NCI-H2107 (cell line): ENCODE measurements at regions not wholly inside any gene's neighbourhood (a gene's known extent, or its start where the extent isn't known, plus 50 kb on each side); places are given as distances from the start of the nearest gene placed in this dataset.
"Not testable (repeated sequence)": the region's sequence is repeated elsewhere in the genome, so short reads cannot be mapped to it uniquely, and the experiment has no call there.

Source experiments
- DNase-seq: peaks from one replicate; lab custom pipeline; 2025; lab: John Stamatoyannopoulos, UW

- DNase-seq = no peak
These were observed 56.5 kb downstream of the KCTD12 start for GRCh38 chr13:76829572-76830327.

DNA sequence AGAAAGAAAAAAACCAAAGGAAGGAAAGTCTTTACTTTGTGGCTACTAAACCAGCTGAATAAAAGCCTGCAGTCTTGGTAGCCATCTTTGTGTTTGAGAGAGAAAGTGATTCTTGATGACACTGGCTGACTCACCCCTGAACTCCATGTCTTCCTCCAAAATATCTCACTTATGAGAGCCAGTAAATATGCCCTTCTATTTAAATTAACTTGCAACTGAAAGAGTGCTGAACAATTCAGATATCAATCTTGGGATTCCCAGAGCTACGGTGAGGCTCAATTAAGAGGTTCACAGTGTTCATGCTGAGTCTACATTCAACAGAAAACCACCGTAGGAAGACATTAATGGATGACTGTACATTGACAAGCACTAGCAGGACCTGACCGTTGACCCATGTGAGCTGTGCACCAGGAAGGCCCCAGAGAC, 57.9 kb downstream of the KCTD12 start:
- no peak for DNase-seq

GRCh38 chr13:76826527-76826926, 59.7 kb downstream of the KCTD12 start:
- DNase-seq = no peak

DNA sequence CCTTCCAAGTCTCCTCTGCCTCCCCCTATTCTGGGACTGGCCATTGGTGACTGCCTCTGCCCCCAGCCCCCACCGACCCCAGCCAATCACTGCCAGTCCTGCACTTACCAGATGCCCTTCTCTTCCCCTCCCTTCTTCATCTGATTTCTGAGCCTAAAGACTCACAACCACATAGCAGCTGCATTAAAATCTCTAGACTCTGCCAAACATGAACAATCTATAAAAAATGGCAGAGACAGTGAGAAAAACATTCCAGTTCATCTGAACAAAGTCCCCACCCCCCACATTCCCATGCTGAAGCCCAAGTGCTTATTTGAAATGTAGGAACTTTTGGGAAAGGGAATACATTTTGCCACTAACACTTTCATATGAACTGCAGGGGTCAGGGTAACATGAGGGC, 60.8 kb downstream of the KCTD12 start:
- DNase-seq = no peak

- DNase-seq = no peak
These were observed 62.2 kb downstream of the KCTD12 start for GRCh38 chr13:76823969-76824368.

GRCh38 chr13:76822698-76823267, 63.4 kb downstream of the KCTD12 start:
- no peak for DNase-seq

GRCh38 chr13:76821222-76821621, 65.0 kb downstream of the KCTD12 start:
- not testable (repeated sequence) for DNase-seq

DNA sequence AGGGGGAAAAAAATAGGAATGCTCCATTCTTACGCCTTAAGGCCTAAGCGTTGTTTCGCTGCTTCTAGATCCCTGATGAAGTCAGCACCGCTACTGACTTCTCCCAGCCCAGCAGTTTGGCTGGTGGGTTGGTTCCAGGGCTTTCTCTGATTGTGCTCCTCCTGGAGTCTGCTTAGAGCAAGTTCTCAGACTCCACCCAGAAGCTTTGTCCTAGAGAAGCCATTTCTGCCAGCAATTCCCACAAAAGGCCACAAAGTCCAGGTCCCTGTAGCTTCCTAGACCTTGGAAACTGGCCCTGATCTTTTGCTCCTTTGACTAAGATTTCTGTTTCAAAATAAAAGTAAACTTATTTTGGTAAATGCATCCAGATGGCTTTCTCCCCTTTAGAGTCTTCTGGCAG, 65.4 kb downstream of the KCTD12 start:
- DNase-seq = no peak

DNA sequence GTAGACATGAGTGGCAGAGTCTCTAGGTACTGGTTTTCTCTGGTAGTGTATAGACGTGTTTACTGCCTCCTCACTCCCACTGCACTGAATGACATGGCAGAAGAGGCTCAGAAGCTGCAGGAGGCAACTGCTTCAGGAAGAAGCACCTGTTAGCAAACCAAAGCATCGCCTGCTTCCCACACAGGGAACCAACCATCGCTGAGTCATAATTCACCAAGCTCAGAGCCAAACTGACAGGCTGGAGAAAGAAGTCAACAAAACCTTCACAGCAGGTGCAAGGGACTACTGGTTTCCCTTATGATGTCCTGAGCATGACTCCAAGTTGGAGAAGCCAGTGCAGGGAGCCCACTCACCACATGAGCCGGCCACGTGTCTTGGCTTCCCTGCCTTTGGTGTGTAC, 69.8 kb downstream of the KCTD12 start:
- no peak for DNase-seq

DNA sequence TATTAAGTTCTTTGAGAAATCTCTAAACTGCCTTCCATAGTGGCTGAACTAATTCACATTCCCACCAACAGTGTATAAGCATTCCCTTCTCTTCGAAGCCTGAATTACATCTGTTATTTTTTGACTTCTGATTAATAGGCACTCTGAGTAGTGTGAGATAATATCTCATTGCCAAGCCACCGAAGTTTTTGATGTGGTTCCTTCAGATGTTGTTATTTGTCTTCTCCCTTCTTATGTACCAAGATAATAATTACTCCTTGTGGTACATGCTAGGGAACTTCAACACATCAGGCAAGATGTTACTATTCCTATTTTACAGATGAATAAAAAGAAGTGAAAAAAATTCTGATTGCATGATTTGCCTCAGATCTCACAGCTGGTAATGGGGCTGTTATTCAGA, 70.9 kb downstream of the KCTD12 start:
- DNase-seq = no peak

GRCh38 chr13:76813891-76814290, 72.3 kb downstream of the KCTD12 start:
- no peak for DNase-seq

GRCh38 chr13:76813000-76813691, 73.1 kb downstream of the KCTD12 start:
- DNase-seq = no peak

DNA sequence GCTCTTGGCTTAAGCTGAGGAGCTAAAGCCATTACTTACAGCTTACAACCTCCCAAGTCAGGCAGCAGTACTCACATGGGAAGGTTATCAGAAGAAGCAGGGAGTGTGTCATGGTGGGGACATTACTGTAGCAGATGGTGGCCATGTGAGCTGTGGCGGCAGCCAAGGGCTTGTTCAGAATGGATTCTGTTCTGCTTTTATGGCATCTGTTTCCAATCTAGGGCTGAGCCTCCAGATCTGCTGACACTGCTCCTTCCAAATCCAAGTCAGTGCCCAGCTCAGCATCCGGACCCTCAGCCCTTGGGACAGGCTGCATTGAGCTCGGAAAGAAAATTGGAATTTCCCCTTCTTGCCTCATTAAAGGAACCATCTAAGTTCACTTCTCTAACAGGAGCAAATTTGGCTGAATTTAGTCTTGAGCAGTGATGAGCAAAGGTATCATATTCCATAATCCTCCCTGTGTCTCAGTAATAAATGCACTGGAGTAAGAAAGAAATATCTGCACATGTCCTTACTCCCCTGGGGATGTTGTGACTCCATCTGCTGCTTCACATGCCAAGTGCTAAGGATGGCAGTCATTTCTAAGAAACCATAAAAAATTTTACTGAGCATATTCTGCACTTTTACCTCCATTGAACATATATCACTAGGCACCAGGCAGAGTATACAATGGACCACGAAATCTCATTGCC, 73.9 kb downstream of the KCTD12 start:
- no peak for DNase-seq

GRCh38 chr13:76809389-76809788, 76.8 kb downstream of the KCTD12 start:
- DNase-seq = no peak

DNA sequence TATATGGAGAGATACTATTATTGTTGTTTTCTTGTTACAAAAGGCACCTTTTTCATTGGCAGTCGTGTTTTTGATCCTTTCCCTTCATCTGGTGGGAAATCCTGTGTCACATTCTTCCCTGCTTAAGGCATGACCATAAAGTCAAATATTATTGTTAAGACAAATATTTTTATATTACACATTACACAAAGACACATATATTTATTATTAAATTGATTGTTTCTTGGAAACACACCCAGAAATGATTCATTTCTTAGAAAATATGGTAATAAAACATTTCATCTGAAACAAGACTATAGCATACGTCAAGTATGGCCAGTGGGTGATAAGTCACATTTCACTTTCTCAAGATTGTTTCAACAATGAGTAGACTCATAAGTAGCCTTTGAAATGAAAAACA, 77.3 kb downstream of the KCTD12 start:
- DNase-seq = no peak

DNA sequence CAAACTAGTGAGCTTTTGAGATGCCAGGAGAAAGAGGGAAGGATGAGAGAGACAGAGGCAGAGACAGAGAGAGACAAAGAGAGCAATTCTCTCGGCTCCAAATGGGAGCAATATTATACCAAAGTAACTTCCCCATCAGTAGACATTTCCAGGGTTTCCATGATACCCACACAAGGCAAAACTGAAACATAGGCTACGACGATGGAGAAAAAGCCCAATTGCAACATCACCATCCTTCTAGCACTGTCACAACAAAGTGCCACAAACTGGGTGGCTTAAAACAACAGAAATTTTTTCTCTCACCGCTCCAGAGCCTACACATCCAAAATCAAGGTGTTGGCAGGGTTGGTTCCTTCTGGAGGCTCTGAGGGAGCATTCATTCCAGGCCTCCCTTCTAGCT, 81.4 kb downstream of the KCTD12 start:
- DNase-seq = no peak

- no peak for DNase-seq
These were observed 82.4 kb downstream of the KCTD12 start for GRCh38 chr13:76803831-76804230.

GRCh38 chr13:76800943-76801342, 85.3 kb downstream of the KCTD12 start:
- no peak for DNase-seq

GRCh38 chr13:76799696-76800095, 86.5 kb downstream of the KCTD12 start:
- DNase-seq = no peak

DNA sequence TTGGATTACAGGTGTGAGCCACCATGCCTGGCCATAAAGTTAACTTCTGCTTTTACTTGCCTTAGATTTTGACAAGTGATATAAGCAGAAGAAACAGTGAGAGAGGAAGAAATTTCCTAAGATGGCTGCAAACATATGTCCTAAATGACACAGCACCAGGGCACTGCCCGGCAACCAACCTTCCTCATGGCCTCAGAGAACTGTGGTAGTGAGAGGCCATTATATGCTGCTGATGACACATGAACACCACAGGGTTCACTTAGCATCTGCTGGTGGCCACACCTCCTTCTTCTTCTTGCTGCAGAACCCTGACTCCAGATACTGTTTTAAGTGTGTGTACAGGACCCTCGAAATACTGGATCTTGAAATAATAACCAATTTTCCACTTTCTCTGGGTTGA, 88.2 kb downstream of the KCTD12 start:
- DNase-seq = no peak

- no peak for DNase-seq
These were observed 88.8 kb downstream of the KCTD12 start for GRCh38 chr13:76797361-76797760.

DNA sequence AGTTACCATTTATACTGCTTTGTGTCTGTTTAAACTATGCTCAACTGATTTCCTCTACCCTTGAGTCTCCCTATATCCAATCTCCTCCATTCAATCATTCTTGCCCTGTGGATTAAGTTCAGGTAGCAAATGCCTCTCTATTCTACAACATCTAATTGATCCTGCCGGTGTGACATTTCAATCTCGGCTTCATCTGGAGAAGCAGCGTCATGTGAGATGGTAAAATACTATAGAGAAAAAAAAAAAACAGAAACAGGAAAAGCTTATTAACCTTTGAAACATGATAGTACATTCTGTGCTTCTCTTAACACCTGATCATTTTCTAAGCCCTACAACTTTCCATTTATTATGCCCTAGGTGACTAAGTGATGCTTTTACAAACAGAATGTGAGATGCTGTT, 89.4 kb downstream of the KCTD12 start:
- no peak for DNase-seq
